8988T (cell line): ENCODE measurements at regions not wholly inside any gene's neighbourhood (a gene's known extent, or its start where the extent isn't known, plus 50 kb on each side); places are given as distances from the start of the nearest gene placed in this dataset.
"Not testable (repeated sequence)": the region's sequence is repeated elsewhere in the genome, so short reads cannot be mapped to it uniquely, and the experiment has no call there.

Experiments
- DNase-seq: peaks from one replicate; pipeline ENCODE4 v3.0.0; 2011

DNA sequence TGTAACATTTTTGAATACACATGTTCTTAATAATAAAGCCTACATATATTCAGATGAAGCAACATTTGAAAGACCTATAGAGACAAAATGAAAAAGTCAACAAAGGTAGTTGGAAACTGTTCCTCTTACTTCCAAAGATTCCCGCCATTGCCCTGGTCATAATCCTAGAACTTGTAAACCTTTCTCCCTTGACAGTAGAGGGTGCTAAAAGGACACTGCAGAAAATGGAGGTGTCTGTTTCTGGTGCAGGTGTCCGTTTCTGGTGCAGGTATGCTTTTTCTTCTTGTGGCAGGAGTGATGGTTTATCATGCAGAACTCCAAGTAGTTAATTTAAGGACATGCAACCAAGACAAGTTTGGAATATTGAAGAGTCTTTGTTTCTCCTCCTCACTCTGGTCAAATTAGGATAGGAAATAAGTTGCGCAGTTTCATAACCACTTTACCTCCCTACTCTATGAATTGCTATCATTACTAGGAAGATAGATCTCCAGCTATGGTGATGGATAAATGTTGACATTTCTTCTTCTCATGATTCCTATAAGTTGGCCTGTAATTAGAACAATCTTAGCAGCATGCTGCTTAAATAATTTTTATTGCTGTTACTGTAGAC lies 56.0 kb upstream of the FAM174A start:
- DNase-seq: no peak

DNA sequence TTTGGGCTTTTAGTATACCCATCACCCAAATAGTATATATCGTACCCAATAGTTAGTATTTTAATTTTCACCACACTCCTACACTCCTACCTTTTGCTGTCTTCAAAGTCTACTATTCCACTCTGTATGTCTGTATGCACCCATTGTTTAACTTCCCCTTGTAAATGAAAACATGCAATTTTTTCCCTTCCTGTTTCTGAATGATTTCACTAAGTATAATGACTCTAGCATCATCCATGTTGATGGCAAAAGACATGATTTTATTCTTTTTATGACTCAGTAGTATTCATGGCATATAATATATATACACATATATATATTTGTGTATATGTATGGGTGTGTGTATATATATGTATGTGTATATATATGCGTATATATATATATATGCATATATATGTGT lies 63.1 kb upstream of the FAM174A start:
- DNase-seq: no peak

DNA sequence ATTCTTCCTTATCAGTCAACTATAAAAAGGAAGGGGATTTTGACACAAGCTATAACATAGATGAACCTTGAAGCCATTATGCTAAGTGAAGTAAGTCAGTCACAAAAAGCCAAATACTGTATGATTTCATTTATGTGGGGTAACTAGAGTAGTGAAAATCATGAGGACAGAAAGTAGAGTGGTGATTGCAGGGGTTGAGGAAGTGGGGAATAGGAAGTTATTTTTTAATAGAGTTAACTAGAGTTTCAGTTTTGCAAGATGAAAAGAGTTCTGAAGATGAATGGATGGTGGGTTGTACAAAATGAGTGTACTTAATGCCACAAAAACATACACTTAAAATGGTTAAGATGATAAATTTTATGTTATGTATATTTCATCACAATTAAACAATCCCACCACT lies 65.4 kb upstream of the FAM174A start:
- no peak for DNase-seq

DNA sequence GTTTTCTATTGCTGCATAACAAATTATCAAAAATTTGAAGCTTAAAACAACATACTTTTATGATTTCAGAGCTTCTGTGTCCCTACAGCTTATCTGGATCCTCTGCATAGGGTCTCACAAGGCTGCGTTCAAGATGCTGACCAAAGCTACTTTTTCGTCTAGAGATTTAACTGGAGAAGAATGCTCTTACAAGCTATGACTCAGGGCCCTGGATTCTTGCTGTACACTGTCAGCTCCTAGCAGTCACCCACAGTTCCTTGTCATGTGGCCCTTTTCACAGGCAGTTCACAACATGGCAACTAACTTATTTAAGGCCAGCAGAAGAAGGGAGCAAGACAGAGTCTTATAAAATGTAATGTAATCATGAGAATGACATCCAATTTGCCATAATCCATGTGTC lies 70.8 kb upstream of the FAM174A start:
- DNase-seq: peak; percentile 8

DNA sequence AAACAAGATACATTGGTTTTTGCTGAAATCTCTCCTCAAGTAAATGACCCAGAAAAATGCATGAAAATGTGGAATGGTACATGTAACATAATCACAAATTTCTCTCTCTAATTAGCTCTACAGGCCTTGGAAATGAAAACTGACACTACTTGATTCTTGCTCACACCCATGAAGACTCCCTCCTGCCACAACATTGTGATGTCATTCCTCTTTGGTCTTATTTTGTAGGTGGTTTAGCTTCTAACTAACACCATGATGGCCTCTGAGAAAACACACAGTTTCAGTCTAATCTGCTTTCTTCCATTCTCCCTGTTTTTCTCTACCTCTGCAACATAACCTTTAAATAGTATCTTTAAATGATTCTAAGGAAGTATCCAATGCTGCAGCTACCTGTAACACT lies 78.6 kb upstream of the FAM174A start:
- no peak for DNase-seq

DNA sequence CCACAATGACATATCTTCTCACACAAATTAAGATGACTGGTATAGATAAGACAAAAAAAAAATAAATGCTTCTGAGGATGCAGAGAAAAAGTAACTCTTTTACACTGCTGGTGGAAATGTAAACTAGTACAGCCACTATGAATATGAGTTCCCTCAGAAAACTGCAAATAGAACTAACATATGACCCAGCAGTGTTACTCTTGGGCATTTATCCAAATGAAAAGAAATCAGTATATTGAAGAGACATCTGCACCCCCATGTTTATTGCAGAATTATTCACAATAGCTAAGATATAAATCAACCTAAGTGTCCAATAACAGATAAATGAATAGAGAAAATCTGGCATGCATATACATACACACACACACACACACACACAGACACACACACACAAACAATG lies 83.0 kb upstream of the FAM174A start:
- no peak for DNase-seq

DNA sequence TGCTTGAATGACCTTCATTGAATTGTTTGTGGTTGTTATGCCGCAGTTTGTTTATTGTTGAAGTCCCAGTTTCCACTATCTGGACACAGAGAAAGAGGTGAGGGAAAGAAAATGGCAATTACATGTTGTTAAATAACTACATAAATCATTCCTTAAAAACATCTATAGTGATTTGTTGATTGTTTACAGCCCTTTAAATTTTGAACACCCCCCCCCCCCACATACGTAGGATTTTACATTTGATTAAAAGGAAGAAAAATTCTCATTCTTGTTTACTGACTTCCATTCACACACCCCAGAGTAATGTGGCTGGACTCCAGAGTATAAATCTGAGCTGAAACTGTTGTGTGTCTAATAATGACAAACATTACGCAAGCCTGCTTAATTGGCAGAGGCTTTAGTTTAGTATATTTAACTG lies 87.1 kb upstream of the FAM174A start:
- DNase-seq: no peak

DNA sequence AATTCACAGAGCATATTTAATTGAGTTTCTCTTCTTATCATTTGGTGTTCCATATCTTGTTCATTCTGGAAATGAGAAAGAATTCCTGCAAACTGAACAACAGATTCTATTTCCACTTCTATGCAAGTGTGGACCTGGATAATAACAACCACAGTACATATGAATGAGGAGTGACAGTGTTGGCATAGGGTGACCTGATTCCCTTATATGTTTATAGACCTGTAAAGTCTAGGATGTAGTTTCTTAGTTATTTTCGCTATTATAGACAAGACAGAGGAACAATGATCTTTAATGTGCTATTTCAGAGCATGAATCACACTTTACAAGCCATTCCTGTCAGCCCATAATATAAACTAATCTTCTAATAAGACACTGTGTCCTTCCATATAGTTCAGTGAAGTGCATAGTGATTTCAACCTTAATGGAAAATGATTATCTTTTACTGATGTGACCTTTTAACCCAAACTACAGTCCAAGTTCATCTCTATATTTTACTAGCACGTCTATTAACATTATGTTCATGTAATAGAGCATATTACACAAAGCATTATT lies 88.2 kb upstream of the FAM174A start:
- no peak for DNase-seq

DNA sequence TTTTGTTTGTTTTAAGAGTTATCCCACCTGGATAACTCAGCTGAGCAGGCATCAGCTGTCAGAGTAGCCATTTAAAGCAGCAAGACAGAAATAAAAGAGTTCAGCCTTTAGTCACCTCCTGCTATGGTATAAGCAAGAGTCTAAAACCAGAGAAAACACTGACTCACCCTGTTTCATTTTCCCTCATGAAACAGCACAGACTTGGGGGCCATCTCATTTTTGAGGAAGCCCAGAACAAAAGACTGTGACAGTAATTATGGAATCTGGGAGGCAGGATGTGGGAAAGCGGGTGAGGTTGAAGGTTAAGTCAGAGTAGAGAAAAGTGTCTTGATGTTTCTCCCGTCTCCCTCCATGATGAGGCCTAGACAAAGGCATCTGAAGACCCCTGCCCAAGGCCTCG lies 90.2 kb upstream of the FAM174A start:
- DNase-seq: no peak

DNA sequence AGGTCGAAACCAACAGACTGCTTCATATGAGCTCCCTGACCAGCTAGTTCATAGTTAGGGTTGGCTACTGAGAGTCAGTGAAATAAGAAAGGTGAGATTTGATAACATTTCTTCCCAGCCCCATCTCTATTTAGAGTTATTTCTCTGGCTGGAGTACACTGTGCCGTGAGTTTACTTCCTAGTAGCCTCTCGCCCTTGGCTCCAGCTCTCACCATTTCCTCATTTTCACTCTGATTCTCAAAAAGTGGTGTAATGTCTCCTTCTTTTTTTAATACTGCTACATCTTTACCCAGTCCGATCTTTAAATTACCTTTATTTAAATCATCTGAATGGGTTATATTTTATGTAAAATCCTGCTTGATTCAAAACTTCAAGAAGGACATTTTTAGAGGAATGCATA lies 100.4 kb upstream of the FAM174A start:
- no peak for DNase-seq

DNA sequence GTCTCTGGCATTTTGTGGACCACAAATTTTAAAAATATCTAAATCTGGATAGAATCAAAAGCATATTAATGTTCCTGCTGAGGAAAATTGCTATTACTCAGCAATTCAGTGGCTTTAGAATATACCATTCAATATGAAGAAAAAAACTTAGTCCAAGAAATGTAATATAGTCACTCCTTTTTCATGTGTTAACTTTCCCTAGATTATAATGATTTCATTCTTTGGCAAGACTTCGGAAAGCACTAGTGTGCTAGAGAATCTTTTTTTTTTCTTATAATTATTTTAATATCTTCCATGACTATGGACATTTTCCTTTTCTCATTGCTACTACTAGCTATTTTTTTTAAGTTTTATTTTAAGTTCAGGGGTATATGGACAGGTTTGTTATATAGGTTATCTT lies 102.4 kb upstream of the FAM174A start:
- no peak for DNase-seq

DNA sequence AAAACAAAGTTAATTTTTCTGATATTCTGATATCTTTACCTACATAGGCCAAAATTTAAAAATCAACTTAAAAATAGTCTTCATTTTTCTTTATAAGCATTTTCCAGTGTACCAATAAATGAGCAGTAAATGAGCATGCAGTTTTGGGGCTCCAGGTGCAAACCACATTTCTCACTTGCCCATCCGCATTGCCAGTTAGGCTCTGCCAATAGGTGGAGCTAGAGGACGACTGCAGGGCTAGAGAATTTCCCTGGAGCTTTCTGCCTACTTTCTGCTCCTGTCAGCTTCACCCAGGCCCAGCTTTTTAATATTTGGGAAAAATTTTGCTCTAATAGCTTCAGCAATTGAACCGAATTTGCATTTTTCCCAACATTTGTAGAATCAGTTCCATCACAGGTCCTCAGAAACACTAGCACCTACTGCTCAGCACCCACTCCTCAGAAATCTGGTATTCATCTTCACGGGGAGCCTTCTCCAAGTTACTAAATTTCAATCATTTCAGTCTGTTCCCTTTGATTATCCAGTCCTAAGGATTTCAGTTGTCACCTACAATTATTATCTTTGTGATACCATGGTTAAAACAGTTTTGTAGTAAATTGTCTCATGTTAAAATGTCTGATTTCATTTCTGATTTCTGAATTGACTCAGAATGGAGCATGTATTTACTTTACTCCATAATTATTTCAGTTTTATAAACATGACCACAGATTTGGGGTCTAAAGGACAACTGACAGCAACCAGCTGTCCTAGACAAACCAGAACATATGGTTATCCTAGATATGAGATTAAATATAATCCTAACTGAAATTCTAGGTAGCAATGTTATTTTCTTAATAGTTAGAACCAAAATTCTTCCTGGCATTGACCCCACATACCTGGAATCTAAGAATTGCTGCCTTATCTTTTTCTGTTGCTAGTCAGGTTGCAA lies 104.6 kb upstream of the FAM174A start:
- DNase-seq: no peak

DNA sequence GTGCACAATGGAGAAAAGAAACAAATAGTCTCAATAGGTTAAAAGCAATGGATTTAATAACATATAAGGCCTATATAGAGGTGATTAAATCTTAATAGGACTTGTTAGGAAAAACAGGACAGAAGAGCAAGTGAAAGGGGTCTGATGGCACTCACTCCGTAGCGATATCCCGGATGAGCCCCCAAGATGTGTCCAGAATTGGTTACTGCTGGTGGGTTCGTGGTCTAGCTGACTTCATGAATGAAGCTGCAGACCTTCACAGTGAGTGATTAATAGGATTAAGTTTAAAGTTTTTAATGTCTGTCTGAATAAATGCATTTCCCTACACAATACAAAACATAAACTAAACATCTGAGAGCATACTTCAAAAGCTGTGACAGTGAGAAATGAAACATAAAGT lies 110.4 kb upstream of the FAM174A start:
- DNase-seq: no peak

DNA sequence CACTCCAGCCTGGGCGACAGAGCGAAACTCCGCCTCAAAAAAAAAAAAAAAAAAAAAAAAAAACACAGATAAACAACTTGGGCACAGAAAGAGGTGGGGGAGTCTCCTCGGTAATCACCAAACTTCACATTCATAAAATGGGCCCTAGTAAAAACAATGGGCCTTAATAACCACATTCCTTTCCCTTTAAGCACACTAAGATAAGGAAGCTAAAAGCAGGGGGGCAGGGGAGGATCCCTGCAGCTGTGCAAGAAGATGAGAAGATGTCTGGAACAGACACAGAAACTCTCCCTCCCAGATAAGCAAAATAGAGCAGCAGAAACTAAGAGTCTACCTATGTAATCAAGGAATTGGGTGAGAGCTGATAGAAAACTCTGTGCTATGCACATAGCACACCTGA lies 111.2 kb upstream of the FAM174A start:
- DNase-seq: no peak

DNA sequence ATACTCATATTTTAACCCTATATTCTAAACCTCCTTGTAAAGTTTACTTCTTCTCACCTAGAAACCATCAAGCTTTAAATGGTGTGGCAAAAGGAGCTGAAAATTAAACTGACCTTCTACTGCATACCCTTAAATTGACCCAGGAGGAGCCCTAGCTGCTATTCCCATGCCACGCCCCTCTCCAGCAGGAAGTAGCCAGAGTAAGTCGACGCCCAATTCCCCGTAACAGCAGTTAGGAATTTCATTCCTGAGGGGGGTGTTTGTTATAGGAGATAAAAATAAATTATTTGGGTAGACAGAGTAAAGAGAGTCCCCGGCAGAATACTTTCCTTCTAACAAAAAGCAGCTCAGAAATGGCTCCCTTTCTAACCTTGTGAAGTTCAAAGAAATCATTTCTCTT lies 111.8 kb upstream of the FAM174A start:
- DNase-seq: no peak

DNA sequence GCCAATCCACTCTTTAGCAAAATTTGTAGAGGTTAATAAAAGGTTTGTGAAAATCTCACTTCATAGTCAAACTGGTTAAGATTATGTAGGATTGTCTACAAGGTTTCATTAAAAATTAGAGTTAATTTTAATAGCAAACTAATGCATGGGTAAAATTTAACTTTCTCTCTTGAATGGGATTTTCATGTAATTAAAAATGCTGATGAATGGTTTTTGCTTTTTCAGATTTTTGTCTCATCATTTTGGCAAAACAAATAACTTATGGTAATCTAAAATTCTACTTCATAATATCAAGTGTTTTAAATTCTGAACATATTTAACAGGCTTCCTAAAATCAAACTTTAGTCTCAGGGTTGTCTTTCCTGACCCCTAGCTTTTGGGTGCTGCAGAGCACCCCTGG lies 113.8 kb upstream of the FAM174A start:
- DNase-seq: no peak

DNA sequence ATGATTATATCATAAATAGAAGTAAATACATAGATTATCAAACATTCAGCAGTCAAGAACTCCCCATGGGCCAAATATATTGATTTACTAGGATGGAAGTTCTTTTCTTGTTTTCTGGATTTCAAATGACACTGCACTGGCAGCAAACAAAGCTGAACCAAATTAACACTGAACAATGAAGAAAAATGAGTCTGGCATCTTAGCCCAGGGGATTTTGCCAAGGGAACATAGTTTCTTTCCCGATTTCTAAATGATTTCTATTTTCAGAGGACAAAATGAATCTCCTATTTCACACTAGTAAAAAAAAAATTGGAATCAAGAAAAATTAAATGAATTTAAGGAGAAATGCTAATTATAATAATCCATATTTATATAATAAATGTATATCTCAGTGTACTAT lies 116.9 kb upstream of the FAM174A start:
- no peak for DNase-seq

DNA sequence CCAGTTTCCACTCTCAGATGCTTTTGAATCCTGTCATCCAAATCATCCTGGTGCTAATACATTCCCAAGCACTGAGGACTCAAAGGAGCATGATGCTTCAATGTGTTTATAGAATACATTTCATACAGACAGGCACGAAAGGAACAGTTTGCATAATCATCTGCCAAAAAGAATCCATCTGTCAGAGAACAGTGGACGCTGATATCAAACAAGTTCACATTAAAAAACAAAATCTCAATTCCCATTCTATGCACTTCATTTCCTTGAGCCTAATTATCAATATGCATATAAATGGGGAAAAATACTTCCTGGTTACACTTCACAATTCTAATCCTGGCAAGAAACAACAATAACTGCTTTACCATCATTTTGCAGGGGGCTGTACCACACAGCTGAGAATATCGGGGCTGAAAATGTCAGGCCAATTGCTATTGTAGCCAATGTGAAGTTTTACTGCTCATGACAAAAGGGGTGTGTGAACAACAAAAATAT lies 125.5 kb upstream of the FAM174A start:
- no peak for DNase-seq

DNA sequence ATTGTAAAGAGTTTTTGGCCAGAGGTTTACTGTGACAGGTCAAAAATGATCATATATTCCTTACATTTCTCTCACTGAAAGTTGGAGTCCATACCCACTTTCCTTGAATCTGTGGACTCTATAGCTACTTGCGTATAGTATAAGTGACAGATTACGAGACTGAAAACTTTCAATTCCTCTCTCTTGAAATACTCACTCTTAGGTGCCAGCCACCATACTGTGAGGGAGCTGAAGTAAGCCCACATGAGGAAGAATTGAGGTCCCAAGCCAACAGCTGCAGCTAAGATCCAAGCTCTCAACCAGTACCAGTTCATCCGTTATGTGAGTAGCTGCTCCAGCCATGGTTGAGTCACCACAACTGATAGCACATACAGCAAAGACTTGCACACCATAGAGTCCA lies 128.1 kb upstream of the FAM174A start:
- no peak for DNase-seq

DNA sequence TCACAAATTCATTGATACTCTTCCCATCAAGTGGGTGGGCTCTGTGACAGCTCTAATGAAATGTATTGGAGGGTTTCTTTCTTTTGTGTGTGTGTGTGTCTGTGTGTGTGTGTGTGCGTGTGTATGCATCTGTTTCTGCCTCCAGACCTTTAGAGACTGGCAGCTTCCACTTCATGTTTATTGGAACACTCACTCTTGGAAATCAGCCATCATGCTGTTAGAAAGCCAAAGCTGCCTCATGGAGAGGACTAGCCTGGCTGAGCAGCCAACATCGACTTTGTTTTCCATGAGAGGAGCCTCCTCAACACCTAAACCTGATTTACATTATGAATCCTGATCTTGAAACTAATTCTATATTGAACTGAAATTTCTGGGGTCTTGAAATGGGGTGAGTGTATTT lies 128.5 kb upstream of the FAM174A start:
- no peak for DNase-seq

DNA sequence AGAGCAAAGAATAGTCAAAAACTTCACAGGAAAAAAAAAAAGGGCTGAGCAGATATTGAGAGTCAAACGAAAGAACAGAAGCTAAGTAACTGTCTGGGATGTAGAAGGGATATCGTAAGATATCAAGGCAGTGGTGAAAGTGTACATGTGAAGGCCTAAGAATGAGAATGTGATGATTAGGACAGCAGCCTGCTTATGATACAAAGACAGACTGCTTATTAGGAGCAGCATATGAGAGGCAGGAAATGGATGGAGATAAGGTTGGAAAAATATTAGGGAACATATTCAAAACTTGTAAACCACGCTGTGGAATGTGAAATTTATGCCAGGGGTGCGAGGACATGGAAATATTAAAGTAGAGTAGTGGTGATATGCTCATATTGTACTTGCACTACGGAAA lies 133.1 kb upstream of the FAM174A start:
- no peak for DNase-seq

DNA sequence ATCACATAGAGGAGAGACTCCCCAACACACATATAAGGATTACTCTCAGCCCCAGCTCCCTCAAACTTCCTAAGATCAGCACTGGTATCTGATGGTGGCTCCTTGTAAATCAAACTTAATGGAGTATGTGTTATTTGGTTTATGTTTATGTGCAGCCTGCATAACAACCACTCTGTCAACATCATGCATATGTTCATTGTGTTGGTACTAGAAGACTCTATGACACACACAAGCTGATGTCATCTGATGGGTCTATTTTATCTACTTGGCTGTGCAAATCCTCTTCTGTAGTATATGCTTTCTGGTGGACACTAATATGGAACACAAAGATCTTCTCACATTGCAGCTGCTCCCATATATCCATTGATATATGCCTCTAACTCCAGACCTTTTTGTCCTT lies 134.0 kb upstream of the FAM174A start:
- DNase-seq: no peak

DNA sequence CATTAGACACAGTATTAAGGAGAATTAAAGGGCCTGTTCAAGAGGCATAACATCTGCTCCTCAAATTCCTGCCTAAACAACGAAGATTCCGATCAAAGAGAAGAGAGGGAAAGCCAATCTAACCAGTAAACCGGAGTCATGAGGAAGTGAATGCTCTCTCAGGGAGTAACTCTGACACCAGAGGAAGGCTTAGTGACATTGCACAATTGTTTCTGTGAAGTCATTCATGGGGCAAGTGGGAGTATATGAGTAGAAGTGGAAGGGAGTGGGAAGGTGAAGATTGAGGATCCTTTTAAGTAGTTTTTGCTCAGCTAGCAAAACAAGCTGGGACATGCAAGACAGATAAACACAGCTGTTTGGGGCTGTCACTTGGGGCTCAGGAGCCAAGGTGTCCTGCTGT lies 136.4 kb upstream of the FAM174A start:
- not testable (repeated sequence) for DNase-seq

DNA sequence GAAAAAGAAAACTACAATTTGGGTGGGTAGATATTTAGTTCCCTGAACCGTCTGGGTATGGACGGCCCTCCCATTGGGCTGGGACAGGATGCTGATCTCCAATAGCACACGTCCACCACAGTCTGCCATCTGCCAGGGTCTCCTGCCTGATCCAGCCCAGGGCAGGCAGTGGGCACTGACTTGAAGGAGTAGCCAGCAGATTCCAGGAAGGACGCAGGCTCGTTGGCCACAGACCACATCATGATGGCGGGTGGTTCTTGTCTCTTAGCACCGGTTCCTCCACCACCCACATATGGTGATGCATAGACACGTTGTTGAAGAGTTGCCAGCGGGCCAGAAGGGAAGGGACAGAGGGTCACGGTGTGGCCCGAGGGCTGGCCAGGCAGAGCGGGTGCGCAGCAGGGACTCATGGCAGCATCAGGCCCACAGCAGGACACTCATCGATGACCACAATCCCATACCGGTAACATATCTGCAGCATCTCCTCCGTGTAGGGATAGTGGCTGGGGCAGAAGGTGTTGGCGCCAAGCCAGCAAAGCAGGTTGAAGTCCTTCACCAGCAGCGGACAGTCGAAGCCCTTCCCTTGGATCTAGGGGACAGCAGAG lies 155.8 kb upstream of the FAM174A start:
- not testable (repeated sequence) for DNase-seq
